Esophagus (tissue), 2 donors: ENCODE measurements at regions not wholly inside any gene's neighbourhood (a gene's known extent, or its start where the extent isn't known, plus 50 kb on each side); places are given as distances from the start of the nearest gene placed in this dataset.
A peak's percentile ranks its signal among the peaks of the same experiment; 100 is the strongest.

ENCODE experiments used
- H3K27ac ChIP-seq, 2 donors: one replicate each; pipeline ENCODE4 v1.5.1; 2013; ENCODE audit warnings: low read depth in 2 of 2, mild to moderate bottlenecking in 2 of 2, inconsistent platforms in 1 of 2, low read length in 1 of 2, moderate library complexity in 1 of 2
- H3K27me3 ChIP-seq, 2 donors: one replicate each; pipeline ENCODE4 v1.6.1; 2013; ENCODE audit warnings: low read length in 2 of 2, control low read depth in 1 of 2, mild to moderate bottlenecking in 1 of 2; ENCODE audit not compliant: insufficient read depth in 2 of 2, control insufficient read depth in 1 of 2
- H3K36me3 ChIP-seq, 2 donors: one replicate each; pipeline ENCODE4 v1.6.1; 2013; ENCODE audit warnings: low read length in 1 of 2; ENCODE audit not compliant: control insufficient read depth in 2 of 2, insufficient read depth in 2 of 2
- H3K4me1 ChIP-seq, 2 donors: one replicate each; pipeline ENCODE4 v1.6.1; 2013; ENCODE audit warnings: low read length in 1 of 2; ENCODE audit not compliant: control insufficient read depth in 2 of 2, insufficient read depth in 2 of 2
- H3K4me3 ChIP-seq, 2 donors: one replicate each; pipeline ENCODE4 v1.5.1; 2013; ENCODE audit warnings: low read length in 2 of 2, mild to moderate bottlenecking in 2 of 2, low read depth in 1 of 2, moderate library complexity in 1 of 2
- H3K9me3 ChIP-seq, 2 donors: one replicate each; pipeline ENCODE4 v1.6.1; 2013; ENCODE audit warnings: mild to moderate bottlenecking in 2 of 2, low read depth in 1 of 2, low read length in 1 of 2, moderate library complexity in 1 of 2; ENCODE audit not compliant: control insufficient read depth in 2 of 2, insufficient read depth in 1 of 2
- WGBS, 2 donors: extraction: QIAGEN DNeasy Blood & Tissue Kit; methylation state at CpG; one replicate each; pipeline ENCODE4 v1.1.7; 2013; 5-methylcytosine and 5-hydroxymethylcytosine counted together
- donor health status: healthy with polysubstance abuse.
- donor health status: Bipolar disorder and iron deficiency.

DNA sequence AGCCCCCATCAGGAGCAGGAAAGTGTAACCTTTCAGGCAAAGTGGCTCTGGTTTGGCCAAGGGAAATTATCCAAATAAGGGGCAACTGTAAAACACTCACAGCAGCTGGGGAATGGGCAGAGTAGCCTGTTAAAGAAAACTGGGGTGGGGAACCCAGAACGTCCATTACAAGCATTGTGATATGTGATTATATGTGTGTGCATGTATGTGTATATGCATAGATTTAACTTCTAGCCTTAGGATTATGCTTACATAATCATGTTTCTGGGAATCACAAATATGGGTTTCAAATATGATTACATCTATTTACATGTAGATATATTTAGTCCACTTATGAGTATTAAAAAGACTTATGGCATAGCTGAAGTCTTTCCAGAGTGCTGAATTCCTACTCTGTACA, 278.1 kb upstream of the JAG1 start:
- H3K9me3 ChIP-seq: no peaks in the 10 kb centered on the region
- WGBS, 2 donors: 44 to 68% methylated on average over 1 of the region's 1 CpG
- H3K36me3 ChIP-seq: no peaks in the 10 kb centered on the region
- no peak overlapping the region for H3K27ac ChIP-seq
- H3K27me3 ChIP-seq: no peaks in the 10 kb centered on the region
- H3K4me1 ChIP-seq: peaks cover 0 to 2% of the 10 kb centered on the region in 2 donors
- H3K4me3 ChIP-seq: no peak overlapping the region

DNA sequence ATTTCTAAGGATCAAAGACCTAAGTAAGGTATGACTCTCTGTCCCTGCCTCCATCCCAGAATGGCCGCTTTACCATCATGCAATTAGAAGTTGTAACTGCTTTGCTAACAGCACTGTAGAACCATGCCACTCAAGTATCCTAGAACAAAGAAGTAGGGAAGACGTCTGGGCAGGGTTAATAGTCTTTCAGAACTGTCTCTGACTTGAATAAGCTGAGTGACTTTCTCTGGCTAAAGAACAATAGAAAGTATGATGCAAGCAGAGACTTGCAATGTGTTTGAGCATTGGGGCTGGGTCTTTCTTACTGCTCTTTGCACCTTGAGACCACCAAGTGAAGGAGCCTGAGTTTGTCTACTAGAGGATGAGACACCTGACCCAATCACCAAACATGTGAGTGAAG, 279.6 kb upstream of the JAG1 start:
- 52 to 70% methylated on average over 2 of the region's 2 CpGs for WGBS, 2 donors
- H3K4me3 ChIP-seq: no peak overlapping the region
- H3K36me3 ChIP-seq: no peaks in the 10 kb centered on the region
- H3K27me3 ChIP-seq: no peaks in the 10 kb centered on the region
- H3K27ac ChIP-seq: peak overlapping the region; percentile 47 to 80
- peaks cover 0 to 2% of the 10 kb centered on the region in 2 donors for H3K4me1 ChIP-seq
- no peaks in the 10 kb centered on the region for H3K9me3 ChIP-seq

DNA sequence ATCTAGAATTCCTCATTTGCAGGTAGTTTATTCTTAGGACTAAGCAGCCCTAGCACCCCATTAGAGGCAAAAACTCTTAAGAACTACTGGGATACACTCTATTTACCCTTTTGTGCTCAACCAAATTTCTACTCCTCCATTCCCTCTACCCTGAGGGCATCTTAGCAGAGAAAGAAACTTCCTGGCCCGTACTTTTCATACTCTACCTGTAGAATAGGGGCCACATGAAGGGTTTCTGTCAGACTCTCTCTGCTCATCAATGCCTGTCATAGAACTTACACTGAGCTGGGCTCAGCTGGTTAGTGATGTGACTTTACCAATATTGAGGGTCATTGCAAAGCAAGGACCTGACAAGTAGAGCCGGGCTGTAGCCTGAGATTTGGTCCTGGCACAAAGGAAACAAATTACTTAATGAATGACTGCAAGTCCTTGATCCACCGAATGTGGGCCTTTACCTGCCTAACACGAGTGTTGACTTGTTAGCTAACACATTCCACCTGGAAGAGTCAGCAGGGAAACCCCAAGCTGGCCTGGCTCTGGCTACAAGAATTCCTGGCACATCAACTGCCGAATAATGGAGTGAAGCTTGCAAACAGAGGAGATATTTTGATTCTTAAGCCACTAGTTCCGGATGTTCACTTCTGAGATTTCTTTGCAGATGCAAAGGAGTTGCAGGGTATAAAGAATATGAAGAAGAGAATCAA, 280.5 kb upstream of the JAG1 start:
- Histone ChIP-seq H3K4me3 (no peak overlapping the region), H3K27me3 (no peaks in the 10 kb centered on the region), H3K27ac (peak overlapping the region; percentile 71 to 87), H3K36me3 (no peaks in the 10 kb centered on the region), H3K4me1 (peaks cover 0 to 2% of the 10 kb centered on the region in 2 donors), H3K9me3 (no peaks in the 10 kb centered on the region)
- 37 to 48% methylated on average over 6 of the region's 6 CpGs for WGBS, 2 donors

DNA sequence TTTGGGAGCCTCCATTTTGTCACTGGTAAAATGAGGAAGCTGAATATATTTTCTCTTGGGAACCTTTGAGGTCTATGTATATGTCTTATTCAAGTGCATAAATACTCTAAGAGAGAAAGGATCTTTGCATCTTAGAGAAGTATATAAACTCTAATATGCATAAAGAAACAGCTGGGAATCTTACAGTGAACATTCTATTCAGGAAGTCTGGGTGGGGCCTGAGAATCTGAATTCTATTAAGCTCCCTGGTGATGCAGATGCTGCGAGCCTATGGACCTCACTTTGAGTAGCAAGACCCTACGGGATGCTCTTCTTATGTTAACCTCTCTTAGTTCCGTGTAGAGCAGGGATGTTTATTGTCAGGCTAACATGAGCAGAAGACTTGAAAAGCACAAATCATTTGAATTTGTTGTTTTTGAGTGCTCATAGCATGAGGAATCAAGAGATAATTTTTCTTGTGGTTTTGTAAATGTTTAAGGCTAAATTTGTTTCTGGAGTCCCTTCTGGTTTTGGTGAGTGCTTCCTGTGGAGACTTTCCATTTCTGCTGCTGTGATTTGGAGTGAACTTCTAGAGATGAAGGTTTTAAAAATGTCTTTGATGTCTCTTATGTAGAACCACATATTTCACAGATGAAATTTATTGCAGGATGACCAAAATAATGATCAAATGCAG, 281.2 kb upstream of the JAG1 start:
- Histone ChIP-seq H3K27me3 (no peaks in the 10 kb centered on the region), H3K9me3 (no peaks in the 10 kb centered on the region), H3K27ac (peak overlapping the region; percentile 42 to 87), H3K4me3 (no peak overlapping the region), H3K4me1 (peaks cover 0 to 2% of the 10 kb centered on the region in 2 donors), H3K36me3 (no peaks in the 10 kb centered on the region)
- WGBS, 2 donors: 77 to 86% methylated on average over 3 of the region's 3 CpGs

DNA sequence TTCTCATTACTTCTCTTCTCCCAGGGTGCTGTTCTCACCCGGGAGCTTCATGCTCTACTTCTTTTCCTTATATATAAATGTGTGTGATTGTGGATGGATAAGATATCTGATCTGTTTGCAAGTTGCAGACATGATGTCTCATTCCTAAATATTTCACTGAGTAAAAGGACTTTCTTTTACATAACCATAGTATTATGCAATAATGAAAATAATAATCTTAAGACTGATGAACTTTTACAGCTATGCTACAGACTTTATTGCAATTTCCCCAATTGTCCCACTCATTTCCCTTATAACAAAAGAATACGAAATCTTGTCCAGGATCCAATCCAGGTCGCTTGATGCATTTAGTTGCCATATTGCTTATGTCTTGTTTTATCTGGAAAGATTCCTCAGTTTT, 284.5 kb upstream of the JAG1 start:
- H3K36me3 ChIP-seq: no peaks in the 10 kb centered on the region
- WGBS, 2 donors: 70 to 77% methylated on average over 3 of the region's 3 CpGs
- no peak overlapping the region for H3K27ac ChIP-seq
- peaks cover 0 to 2% of the 10 kb centered on the region in 2 donors for H3K4me1 ChIP-seq
- H3K9me3 ChIP-seq: no peaks in the 10 kb centered on the region
- H3K4me3 ChIP-seq: no peak overlapping the region
- H3K27me3 ChIP-seq: no peaks in the 10 kb centered on the region

DNA sequence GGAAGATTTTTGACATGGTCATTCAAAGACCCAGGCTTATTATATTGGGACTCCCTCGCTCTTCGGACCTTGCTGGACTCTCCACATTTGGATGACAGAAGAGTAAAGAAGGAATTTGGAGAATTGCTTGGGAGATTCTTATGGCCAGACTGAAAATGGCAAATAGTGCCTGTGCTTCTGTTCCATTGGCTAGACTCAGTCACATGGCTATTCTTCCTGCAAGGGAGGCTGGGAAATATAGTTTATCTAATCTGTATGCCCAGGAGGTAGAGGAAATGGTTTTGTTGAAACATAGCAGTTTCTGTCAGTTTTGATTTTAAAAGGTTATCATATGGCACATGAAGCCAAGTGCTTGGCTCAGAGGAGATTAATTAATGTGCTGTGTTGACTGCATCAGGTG, 286.6 kb upstream of the JAG1 start:
- Histone ChIP-seq H3K9me3 (no peaks in the 10 kb centered on the region), H3K36me3 (no peaks in the 10 kb centered on the region), H3K27me3 (no peaks in the 10 kb centered on the region), H3K4me1 (no peaks in the 10 kb centered on the region), H3K27ac (no peak overlapping the region), H3K4me3 (no peak overlapping the region)
- 97% methylated on average over 2 of the region's 2 CpGs for WGBS, 2 donors

DNA sequence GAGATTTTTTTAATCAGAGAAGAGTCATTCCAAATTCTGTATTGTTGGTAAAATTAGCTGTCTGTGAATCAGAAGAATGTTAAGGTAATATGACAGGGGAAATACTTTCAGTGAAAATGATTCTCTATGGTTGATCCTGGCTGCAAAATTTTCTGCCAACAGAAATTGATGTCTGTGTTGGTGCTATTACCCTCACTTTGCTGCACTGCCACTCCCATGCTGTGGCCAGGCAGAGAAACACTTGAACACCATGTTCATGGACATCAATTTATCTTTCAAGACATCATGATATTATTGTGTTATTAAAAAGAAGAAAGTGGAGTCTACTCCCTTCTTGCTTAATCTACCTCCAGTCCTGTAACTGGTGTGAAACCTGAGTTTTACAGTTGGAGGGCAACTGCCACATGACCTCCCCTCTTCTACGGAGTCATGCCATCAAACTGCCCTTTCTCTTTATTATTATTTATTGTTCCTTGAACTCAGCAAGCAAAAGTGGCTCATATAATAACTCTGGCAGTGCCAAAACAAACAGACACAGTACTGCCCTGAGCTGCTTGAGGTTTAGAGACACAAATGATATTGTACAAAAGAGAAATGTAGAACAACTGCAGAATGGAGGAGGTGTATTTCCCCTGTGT, 288.0 kb upstream of the JAG1 start:
- Histone ChIP-seq H3K4me3 (no peak overlapping the region), H3K9me3 (no peaks in the 10 kb centered on the region), H3K4me1 (no peaks in the 10 kb centered on the region), H3K27me3 (no peaks in the 10 kb centered on the region), H3K36me3 (no peaks in the 10 kb centered on the region), H3K27ac (no peak overlapping the region)
- 29 to 62% methylated on average over 1 of the region's 1 CpG for WGBS, 2 donors

DNA sequence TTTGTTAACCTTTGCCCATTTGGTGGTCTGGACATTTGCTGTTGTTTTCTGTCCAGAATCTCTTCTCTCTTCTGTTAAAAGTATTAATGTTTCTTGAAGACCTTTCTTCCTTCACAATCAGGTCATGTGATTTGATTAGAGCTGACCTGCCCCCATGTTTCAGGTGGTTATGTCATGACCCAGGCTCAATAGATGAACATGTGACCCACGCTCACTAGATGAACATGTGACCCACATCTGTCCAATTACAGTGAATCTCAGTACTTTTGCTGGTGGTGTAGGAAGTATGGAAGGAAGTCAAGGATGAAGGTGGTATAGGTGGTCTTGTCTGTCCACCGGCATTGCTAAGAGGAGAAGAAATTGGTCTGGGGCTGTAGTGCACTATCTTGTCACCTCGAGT, 289.1 kb upstream of the JAG1 start:
- no peaks in the 10 kb centered on the region for H3K9me3 ChIP-seq
- no peak overlapping the region for H3K4me3 ChIP-seq
- no peaks in the 10 kb centered on the region for H3K4me1 ChIP-seq
- 86 to 90% methylated on average over 3 of the region's 3 CpGs for WGBS, 2 donors
- no peaks in the 10 kb centered on the region for H3K36me3 ChIP-seq
- no peaks in the 10 kb centered on the region for H3K27me3 ChIP-seq
- H3K27ac ChIP-seq: no peak overlapping the region

DNA sequence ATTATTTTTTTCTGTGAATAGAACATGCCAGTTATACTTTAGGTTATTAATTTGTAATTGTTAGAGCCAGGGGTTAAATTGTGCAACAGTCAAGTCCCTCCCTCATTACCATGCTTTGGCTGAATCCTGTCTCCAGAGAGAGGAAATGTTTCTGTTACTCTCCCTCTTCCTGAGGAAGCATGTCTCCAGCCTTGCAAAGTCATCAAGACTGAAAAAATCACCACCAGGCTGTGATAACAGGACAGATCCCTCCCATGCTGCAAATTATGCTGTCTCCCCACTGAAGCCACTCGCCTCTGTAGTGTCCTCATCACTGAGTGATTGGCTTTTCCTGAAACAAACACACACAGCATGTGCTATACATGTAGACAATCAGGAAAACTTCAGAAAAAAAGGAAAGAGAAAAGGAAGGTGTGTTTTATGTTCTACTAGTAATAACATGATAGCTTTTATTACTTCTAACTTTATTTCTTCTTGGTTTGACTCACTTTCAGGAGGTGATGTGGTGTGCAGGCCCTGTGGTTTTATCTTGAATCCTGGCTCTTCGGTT, 290.0 kb upstream of the JAG1 start:
- H3K4me3 ChIP-seq: no peak overlapping the region
- no peaks in the 10 kb centered on the region for H3K36me3 ChIP-seq
- 67 to 77% methylated on average over 2 of the region's 2 CpGs for WGBS, 2 donors
- H3K9me3 ChIP-seq: no peaks in the 10 kb centered on the region
- no peaks in the 10 kb centered on the region for H3K4me1 ChIP-seq
- no peaks in the 10 kb centered on the region for H3K27me3 ChIP-seq
- no peak overlapping the region for H3K27ac ChIP-seq
